ENCODE measurements at regions not wholly inside any gene's neighbourhood (a gene's known extent, or its start where the extent isn't known, plus 50 kb on each side); places are given as distances from the start of the nearest gene placed in this dataset.

- DNase-seq (ENCODE audit: low read depth, low spot score) = no peak
- ChIA-PET POLR2A (no interaction called here), CTCF (no interaction called here)
- Histone ChIP-seq H3K4me3 (ENCODE audit: low read depth in 2 of 2, low read length in 2 of 2) (no peak overlapping the region), H3K4me1 (ENCODE audit: control insufficient read depth, insufficient read depth, low read length) (no peaks in the 10 kb centered on the region), H3K27me3 (ENCODE audit: control insufficient read depth, insufficient read depth, low read length) (no peaks in the 10 kb centered on the region), H3K27ac (ENCODE audit: low read length) (no peak overlapping the region), H3K36me3 (ENCODE audit: control insufficient read depth, insufficient read depth, low read length) (no peaks in the 10 kb centered on the region), H3K9me3 (ENCODE audit: control insufficient read depth, insufficient read depth, low read depth, low read length) (no peaks in the 10 kb centered on the region)
- no peak for ATAC-seq
- no TSS peak for BruUV-seq (replicated peaks)
- TF ChIP-seq CTCF (IDR thresholded peaks at IDR 0.05) = no peak
- TF ChIP-seq REST (IDR thresholded peaks at IDR 0.05; ENCODE audit: insufficient read depth in 1 of 2, low read depth in 2 of 2, low read length in 1 of 2) = no peak
- no peak for TF ChIP-seq TCF7L2 (IDR thresholded peaks at IDR 0.05; ENCODE audit: low read depth, low read length)
- TF ChIP-seq POLR2AphosphoS5 (IDR thresholded peaks at IDR 0.05; ENCODE audit: low read depth, low read length) = no peak
- TF ChIP-seq SIN3A (IDR thresholded peaks at IDR 0.05; ENCODE audit: borderline replicate concordance, insufficient read depth, low read depth, low read length) = no peak
- in situ Hi-C loops (cut with HindIII; ENCODE audit: low pct_unique_long_range_greater_than_20kb, low sequenced_read_pairs) (no loop called here), intact Hi-C loops (cut with micrococcal nuclease; ENCODE audit: unreplicated experiment) (no loop called here)
Measured at GRCh38 chr21:38905328-38905727, 99.6 kb downstream of the ETS2 start.

- no peaks in the 10 kb centered on the region for H3K4me1 ChIP-seq (ENCODE audit: control insufficient read depth, insufficient read depth, low read length)
- BruUV-seq (replicated peaks) = no TSS peak
- in situ Hi-C loops (cut with HindIII; ENCODE audit: low pct_unique_long_range_greater_than_20kb, low sequenced_read_pairs) (no loop called here), intact Hi-C loops (cut with micrococcal nuclease; ENCODE audit: unreplicated experiment) (no loop called here)
- no peaks in the 10 kb centered on the region for H3K9me3 ChIP-seq (ENCODE audit: control insufficient read depth, insufficient read depth, low read depth, low read length)
- H3K27me3 ChIP-seq (ENCODE audit: control insufficient read depth, insufficient read depth, low read length) = no peaks in the 10 kb centered on the region
- H3K27ac ChIP-seq (ENCODE audit: low read length) = no peak overlapping the region
- no peak overlapping the region for H3K4me3 ChIP-seq (ENCODE audit: low read depth in 2 of 2, low read length in 2 of 2)
- ATAC-seq = no peak
- H3K36me3 ChIP-seq (ENCODE audit: control insufficient read depth, insufficient read depth, low read length) = no peaks in the 10 kb centered on the region
- TF ChIP-seq SIN3A (IDR thresholded peaks at IDR 0.05; ENCODE audit: borderline replicate concordance, insufficient read depth, low read depth, low read length) (no peak), CTCF (IDR thresholded peaks at IDR 0.05) (no peak), REST (IDR thresholded peaks at IDR 0.05; ENCODE audit: insufficient read depth in 1 of 2, low read depth in 2 of 2, low read length in 1 of 2) (no peak), TCF7L2 (IDR thresholded peaks at IDR 0.05; ENCODE audit: low read depth, low read length) (no peak), POLR2AphosphoS5 (IDR thresholded peaks at IDR 0.05; ENCODE audit: low read depth, low read length) (no peak)
- POLR2A ChIA-PET = no interaction called here
- CTCF ChIA-PET = no interaction called here
- no peak for DNase-seq (ENCODE audit: low read depth, low spot score)
Measured at GRCh38 chr21:38903690-38904139, 98.0 kb downstream of the ETS2 start.
